Skeletal muscle tissue (tissue), 3 donors: ENCODE measurements at regions not wholly inside any gene's neighbourhood (a gene's known extent, or its start where the extent isn't known, plus 50 kb on each side); places are given as distances from the start of the nearest gene placed in this dataset.

ENCODE experiments used
- H3K27ac ChIP-seq: one replicate; pipeline ENCODE4 v1.7.0; 2013; ENCODE audit warnings: mild to moderate bottlenecking, low read depth, low read length, inconsistent platforms
- H3K27me3 ChIP-seq, 3 donors: one replicate each; pipeline ENCODE4 v1.7.0; 2013; ENCODE audit warnings: low read length in 3 of 3; ENCODE audit not compliant: control insufficient read depth in 3 of 3, insufficient read depth in 3 of 3
- H3K36me3 ChIP-seq, 3 donors: one replicate each; pipeline ENCODE4 v1.7.0; 2013; ENCODE audit warnings: low read length in 3 of 3; ENCODE audit not compliant: control insufficient read depth in 3 of 3, insufficient read depth in 3 of 3
- H3K4me1 ChIP-seq, 3 donors: one replicate each; pipeline ENCODE4 v1.7.0; 2013; ENCODE audit warnings: low read length in 3 of 3, mild to moderate bottlenecking in 3 of 3; ENCODE audit not compliant: control insufficient read depth in 3 of 3, insufficient read depth in 3 of 3
- H3K4me3 ChIP-seq, 3 donors: one replicate each; pipeline ENCODE4 v1.7.0; 2013; ENCODE audit warnings: low read length in 3 of 3
- H3K9ac ChIP-seq, 3 donors: one replicate each; pipeline ENCODE4 v1.7.0; 2013; ENCODE audit warnings: low read length in 3 of 3, mild to moderate bottlenecking in 3 of 3, moderate library complexity in 2 of 3, low read depth in 1 of 3
- H3K9me3 ChIP-seq, 3 donors: one replicate each; pipeline ENCODE4 v1.7.0; 2013; ENCODE audit warnings: low read length in 3 of 3; ENCODE audit not compliant: control insufficient read depth in 3 of 3
- donor health status: Osteomylitis.

DNA sequence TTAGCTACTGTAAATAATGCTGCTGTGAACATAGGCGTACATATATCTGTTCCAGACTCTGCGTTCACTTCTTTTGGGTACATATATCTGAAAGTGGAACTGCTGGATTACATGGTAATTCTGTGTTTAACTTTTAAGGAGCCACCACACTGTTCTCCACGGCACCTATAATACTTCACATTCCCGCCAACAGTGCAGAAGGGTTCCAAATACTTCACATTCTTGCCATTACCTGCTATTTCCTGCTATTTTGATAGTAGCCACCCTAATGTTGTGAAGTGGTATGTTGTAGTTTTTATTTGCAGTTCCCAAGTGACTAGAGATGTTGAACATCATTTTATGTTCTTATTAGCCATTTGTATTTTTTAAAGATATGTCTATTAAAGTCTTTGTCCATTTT is 377.4 kb upstream of the SLC10A2 start:
- no peaks in the 10 kb centered on the region for H3K4me1 ChIP-seq
- no peak overlapping the region for H3K4me3 ChIP-seq
- H3K27me3 ChIP-seq: no peaks in the 10 kb centered on the region
- no peaks in the 10 kb centered on the region for H3K36me3 ChIP-seq
- H3K9ac ChIP-seq: no peak overlapping the region
- H3K27ac ChIP-seq: no peak overlapping the region
- no peaks in the 10 kb centered on the region for H3K9me3 ChIP-seq

- Histone ChIP-seq H3K4me3 (no peak overlapping the region), H3K4me1 (no peaks in the 10 kb centered on the region), H3K27ac (no peak overlapping the region), H3K9ac (no peak overlapping the region), H3K27me3 (no peaks in the 10 kb centered on the region), H3K36me3 (no peaks in the 10 kb centered on the region), H3K9me3 (no peaks in the 10 kb centered on the region)
Measured at GRCh38 chr13:103437651-103438050, 371.4 kb upstream of the SLC10A2 start.

- Histone ChIP-seq H3K4me1 (no peaks in the 10 kb centered on the region), H3K4me3 (no peak overlapping the region), H3K27ac (no peak overlapping the region), H3K9me3 (no peaks in the 10 kb centered on the region), H3K36me3 (no peaks in the 10 kb centered on the region), H3K27me3 (no peaks in the 10 kb centered on the region), H3K9ac (no peak overlapping the region)
Measured at GRCh38 chr13:103436057-103436654, 369.9 kb upstream of the SLC10A2 start.

GRCh38 chr13:103431856-103432255 is 365.6 kb upstream of the SLC10A2 start:
- no peak overlapping the region for H3K9ac ChIP-seq
- no peak overlapping the region for H3K27ac ChIP-seq
- H3K9me3 ChIP-seq: no peaks in the 10 kb centered on the region
- H3K4me3 ChIP-seq: no peak overlapping the region
- H3K4me1 ChIP-seq: no peaks in the 10 kb centered on the region
- H3K27me3 ChIP-seq: no peaks in the 10 kb centered on the region
- H3K36me3 ChIP-seq: no peaks in the 10 kb centered on the region

DNA sequence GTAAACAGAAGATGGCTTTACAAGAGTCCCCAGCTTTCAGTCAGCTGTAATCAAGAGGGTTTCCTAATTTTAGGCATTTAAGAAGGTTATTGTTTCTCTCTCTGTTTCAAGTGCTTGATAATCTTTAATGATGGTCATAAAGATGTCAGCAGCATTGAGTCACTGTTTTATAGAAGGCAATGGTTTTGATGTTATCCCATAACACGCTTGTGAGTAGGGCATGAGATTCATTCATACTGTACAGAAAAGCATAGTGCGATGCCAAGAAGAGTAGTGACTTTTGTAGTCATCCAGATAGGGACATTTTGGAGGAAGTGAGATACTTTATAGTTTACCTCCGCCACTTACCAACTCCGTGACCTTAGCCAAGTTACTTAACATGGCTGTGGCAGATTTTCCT is 364.2 kb upstream of the SLC10A2 start:
- Histone ChIP-seq H3K27me3 (no peaks in the 10 kb centered on the region), H3K9me3 (no peaks in the 10 kb centered on the region), H3K36me3 (no peaks in the 10 kb centered on the region), H3K9ac (no peak overlapping the region), H3K4me3 (no peak overlapping the region), H3K27ac (no peak overlapping the region), H3K4me1 (no peaks in the 10 kb centered on the region)

- Histone ChIP-seq H3K4me3 (no peak overlapping the region), H3K36me3 (no peaks in the 10 kb centered on the region), H3K9me3 (no peaks in the 10 kb centered on the region), H3K9ac (no peak overlapping the region), H3K27ac (no peak overlapping the region), H3K4me1 (no peaks in the 10 kb centered on the region), H3K27me3 (no peaks in the 10 kb centered on the region)
Measured at GRCh38 chr13:103410002-103410401, 343.8 kb upstream of the SLC10A2 start.

- H3K36me3 ChIP-seq: no peaks in the 10 kb centered on the region
- no peak overlapping the region for H3K9ac ChIP-seq
- H3K27me3 ChIP-seq: no peaks in the 10 kb centered on the region
- H3K4me1 ChIP-seq: no peaks in the 10 kb centered on the region
- H3K4me3 ChIP-seq: no peak overlapping the region
- no peaks in the 10 kb centered on the region for H3K9me3 ChIP-seq
- no peak overlapping the region for H3K27ac ChIP-seq
Measured at GRCh38 chr13:103406967-103407366, 340.8 kb upstream of the SLC10A2 start.

GRCh38 chr13:103405297-103405696 is 339.1 kb upstream of the SLC10A2 start:
- H3K36me3 ChIP-seq: no peaks in the 10 kb centered on the region
- no peaks in the 10 kb centered on the region for H3K27me3 ChIP-seq

GRCh38 chr13:103403814-103404213 is 337.6 kb upstream of the SLC10A2 start:
- H3K27ac ChIP-seq: no peak overlapping the region
- no peak overlapping the region for H3K9ac ChIP-seq
- H3K36me3 ChIP-seq: no peaks in the 10 kb centered on the region
- no peaks in the 10 kb centered on the region for H3K4me1 ChIP-seq
- H3K27me3 ChIP-seq: no peaks in the 10 kb centered on the region
- no peaks in the 10 kb centered on the region for H3K9me3 ChIP-seq
- H3K4me3 ChIP-seq: no peak overlapping the region

More at GRCh38 chr13:103405297-103405696, 339.1 kb upstream of the SLC10A2 start:
- Histone ChIP-seq H3K9me3 (no peaks in the 10 kb centered on the region), H3K4me3 (no peak overlapping the region), H3K9ac (no peak overlapping the region), H3K27ac (no peak overlapping the region), H3K4me1 (no peaks in the 10 kb centered on the region)

DNA sequence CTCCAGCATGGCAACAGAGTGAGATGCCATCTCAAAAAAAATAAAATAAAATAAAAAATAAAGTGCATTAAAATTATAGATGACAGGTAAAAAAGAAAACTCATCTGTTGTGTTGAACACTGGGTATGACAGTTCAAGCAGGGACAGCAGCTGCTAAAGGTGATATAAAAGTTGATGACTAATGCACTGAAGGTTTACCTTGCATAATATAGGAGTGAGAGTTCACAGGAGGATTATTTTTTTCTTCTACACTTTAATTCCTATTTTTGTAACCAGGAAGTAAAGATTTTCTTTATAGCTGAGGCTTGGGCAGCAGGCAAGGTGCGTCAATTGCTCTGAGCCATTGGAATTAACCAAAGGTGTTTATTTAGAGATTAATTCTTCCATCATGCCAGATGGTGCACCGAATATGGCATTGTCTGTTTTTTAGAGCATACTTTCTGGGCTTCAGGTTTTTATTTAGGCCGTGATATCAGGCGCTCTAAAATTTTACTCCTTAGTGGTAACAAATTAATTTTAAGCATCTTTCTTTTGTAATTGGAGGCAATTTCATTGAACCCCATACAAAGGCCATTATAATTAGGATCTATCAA is 337.0 kb upstream of the SLC10A2 start:
- no peaks in the 10 kb centered on the region for H3K4me1 ChIP-seq
- no peak overlapping the region for H3K4me3 ChIP-seq
- no peaks in the 10 kb centered on the region for H3K27me3 ChIP-seq
- no peak overlapping the region for H3K9ac ChIP-seq
- no peak overlapping the region for H3K27ac ChIP-seq
- no peaks in the 10 kb centered on the region for H3K9me3 ChIP-seq
- no peaks in the 10 kb centered on the region for H3K36me3 ChIP-seq
